IPS-15b (cell line): ENCODE measurements at regions not wholly inside any gene's neighbourhood (a gene's known extent, or its start where the extent isn't known, plus 50 kb on each side); places are given as distances from the start of the nearest gene placed in this dataset.
"Not testable (repeated sequence)": the region's sequence is repeated elsewhere in the genome, so short reads cannot be mapped to it uniquely, and the experiment has no call there.

ENCODE experiments used
- H3K27me3 ChIP-seq: one replicate; pipeline ENCODE4 v1.6.1; 2013; ENCODE audit warnings: low read length; ENCODE audit not compliant: control insufficient read depth, insufficient read depth
- H3K36me3 ChIP-seq: one replicate; pipeline ENCODE4 v1.6.1; 2013; ENCODE audit warnings: low read length; ENCODE audit not compliant: control insufficient read depth, insufficient read depth
- H3K4me1 ChIP-seq: one replicate; pipeline ENCODE4 v1.6.1; 2013; ENCODE audit warnings: mild to moderate bottlenecking, low read length; ENCODE audit not compliant: control insufficient read depth, insufficient read depth
- H3K4me3 ChIP-seq: one replicate; pipeline ENCODE4 v1.5.1; 2013; ENCODE audit warnings: low read depth, low read length
- H3K9ac ChIP-seq: one replicate; pipeline ENCODE4 v1.6.1; 2013; ENCODE audit warnings: low read depth, mild to moderate bottlenecking, low read length
- H3K9me3 ChIP-seq: one replicate; pipeline ENCODE4 v1.6.1; 2013; ENCODE audit warnings: mild to moderate bottlenecking, low read length; ENCODE audit not compliant: control insufficient read depth, insufficient read depth

DNA sequence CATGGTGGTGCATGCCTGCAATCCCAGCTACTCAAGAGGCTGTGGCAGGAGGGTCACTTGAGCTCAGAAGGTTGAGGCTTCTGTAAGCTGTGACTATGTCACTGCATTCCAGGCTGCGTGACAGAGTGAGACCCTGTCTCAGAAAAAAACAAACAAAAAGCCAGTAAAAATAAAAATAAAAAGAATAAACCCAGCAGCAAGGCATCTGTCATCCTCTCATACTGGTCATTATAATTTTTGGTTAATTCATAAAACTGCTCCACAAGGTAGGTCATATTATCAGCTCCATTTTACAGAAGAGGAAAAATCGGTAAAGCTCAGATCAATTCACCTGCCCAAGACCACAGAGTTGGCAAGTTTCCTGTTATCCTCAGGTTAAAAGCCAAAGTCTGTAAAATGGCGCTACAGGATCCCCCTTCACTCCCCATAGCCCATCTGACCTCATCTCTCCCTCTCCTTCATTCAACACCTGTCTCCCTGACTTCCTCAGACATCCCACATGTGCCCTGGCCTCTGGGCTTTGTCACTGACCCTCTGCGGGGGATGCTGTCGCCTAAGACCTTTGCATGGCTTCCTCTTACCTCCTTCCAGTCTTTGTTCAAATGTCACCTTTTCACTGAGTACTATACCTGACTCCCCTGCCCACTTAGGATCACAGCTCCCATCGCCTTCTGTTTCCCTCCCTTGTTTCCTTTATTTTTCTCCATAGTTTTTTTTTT is 213.2 kb upstream of the ZNF217 start:
- Histone ChIP-seq H3K9ac (no peak overlapping the region), H3K36me3 (no peaks in the 10 kb centered on the region), H3K27me3 (no peaks in the 10 kb centered on the region)

GRCh38 chr20:53805895-53806384 is 212.3 kb upstream of the ZNF217 start:
- Histone ChIP-seq H3K4me3 (no peak overlapping the region), H3K9ac (no peak overlapping the region), H3K36me3 (no peaks in the 10 kb centered on the region), H3K27me3 (no peaks in the 10 kb centered on the region), H3K4me1 (no peaks in the 10 kb centered on the region), H3K9me3 (no peaks in the 10 kb centered on the region)

More for the DNA sequence above, 213.2 kb upstream of the ZNF217 start:
- Histone ChIP-seq H3K4me3 (no peak overlapping the region), H3K4me1 (no peaks in the 10 kb centered on the region), H3K9me3 (no peaks in the 10 kb centered on the region)

GRCh38 chr20:53804920-53805894 is 211.6 kb upstream of the ZNF217 start:
- Histone ChIP-seq H3K9ac (no peak overlapping the region), H3K27me3 (no peaks in the 10 kb centered on the region), H3K4me1 (no peaks in the 10 kb centered on the region), H3K9me3 (no peaks in the 10 kb centered on the region), H3K36me3 (no peaks in the 10 kb centered on the region), H3K4me3 (no peak overlapping the region)

- not testable (repeated sequence) for H3K9ac ChIP-seq, H3K27me3 ChIP-seq, H3K9me3 ChIP-seq, H3K4me3 ChIP-seq, H3K4me1 ChIP-seq, H3K36me3 ChIP-seq
Measured at GRCh38 chr20:53804308-53804707, 210.7 kb upstream of the ZNF217 start.

GRCh38 chr20:53803492-53804155 is 210.0 kb upstream of the ZNF217 start:
- Histone ChIP-seq H3K4me3 (no peak overlapping the region), H3K27me3 (no peaks in the 10 kb centered on the region), H3K9ac (no peak overlapping the region), H3K4me1 (no peaks in the 10 kb centered on the region), H3K9me3 (no peaks in the 10 kb centered on the region), H3K36me3 (no peaks in the 10 kb centered on the region)

GRCh38 chr20:53801609-53802370 is 208.2 kb upstream of the ZNF217 start:
- Histone ChIP-seq H3K4me3 (no peak overlapping the region), H3K36me3 (no peaks in the 10 kb centered on the region), H3K4me1 (no peaks in the 10 kb centered on the region), H3K9me3 (no peaks in the 10 kb centered on the region), H3K9ac (no peak overlapping the region), H3K27me3 (no peaks in the 10 kb centered on the region)

DNA sequence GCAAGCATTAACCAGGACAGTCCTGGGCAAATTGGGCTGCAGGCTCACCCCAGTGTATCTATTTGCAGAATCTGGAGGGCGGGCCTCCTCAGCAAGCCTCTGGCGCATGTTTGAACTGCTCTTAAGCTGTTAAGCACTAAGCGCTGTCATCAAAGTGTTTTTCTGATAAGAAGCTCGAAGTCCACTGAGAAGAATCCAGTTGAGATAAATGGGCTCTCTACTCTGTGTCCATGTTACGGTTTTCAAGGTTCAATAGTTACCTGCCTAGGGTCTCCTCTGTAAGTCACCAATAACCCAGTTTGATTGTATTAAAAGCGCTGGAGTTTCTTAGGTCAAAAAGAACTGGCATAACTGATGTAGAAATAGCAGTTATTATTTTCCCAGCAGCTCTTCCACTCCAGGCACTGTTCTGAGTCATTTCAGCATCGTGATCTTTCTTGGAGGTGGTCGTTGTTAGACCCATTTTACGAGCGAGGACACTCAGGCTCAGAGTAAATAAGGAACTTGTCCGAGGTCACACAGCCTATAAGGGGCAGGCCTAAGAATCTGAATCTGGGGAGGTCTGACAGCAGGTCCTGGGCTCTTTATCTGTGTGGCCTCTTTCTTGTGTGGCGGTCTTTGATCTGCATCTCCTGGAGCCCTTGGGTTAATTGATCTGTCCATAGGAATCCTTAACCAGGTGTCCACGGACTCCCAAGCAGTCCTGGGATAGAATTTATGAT is 207.4 kb upstream of the ZNF217 start:
- H3K9ac ChIP-seq, result no peak overlapping the region
- H3K4me1 ChIP-seq, result no peaks in the 10 kb centered on the region
- H3K36me3 ChIP-seq, result no peaks in the 10 kb centered on the region
- no peak overlapping the region for H3K4me3 ChIP-seq
- H3K27me3 ChIP-seq, result no peaks in the 10 kb centered on the region
- no peaks in the 10 kb centered on the region for H3K9me3 ChIP-seq

DNA sequence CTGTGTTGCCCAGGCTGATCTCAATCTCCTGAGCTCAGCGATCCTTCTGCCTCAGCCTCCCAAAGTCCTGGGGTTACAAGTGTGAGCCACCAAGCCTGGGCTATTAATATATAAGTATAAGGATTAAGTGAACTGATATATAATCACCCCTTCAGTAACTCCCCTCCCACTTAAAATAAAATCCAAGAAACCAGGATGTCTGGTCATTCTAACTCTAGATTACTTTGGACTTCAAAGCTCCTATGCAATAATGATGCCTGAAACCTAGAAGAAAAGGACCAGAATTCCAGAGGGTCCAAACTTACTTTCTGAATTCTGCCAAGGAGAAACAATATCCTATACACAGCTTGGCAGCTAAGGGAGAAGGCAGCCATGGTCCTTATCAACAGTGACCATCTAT is 206.8 kb upstream of the ZNF217 start:
- Histone ChIP-seq H3K4me3 (no peak overlapping the region), H3K4me1 (no peaks in the 10 kb centered on the region), H3K36me3 (no peaks in the 10 kb centered on the region), H3K9me3 (no peaks in the 10 kb centered on the region), H3K9ac (no peak overlapping the region), H3K27me3 (no peaks in the 10 kb centered on the region)

- H3K27me3 ChIP-seq, result no peaks in the 10 kb centered on the region
- no peaks in the 10 kb centered on the region for H3K4me1 ChIP-seq
- no peak overlapping the region for H3K4me3 ChIP-seq
- no peaks in the 10 kb centered on the region for H3K9me3 ChIP-seq
- no peak overlapping the region for H3K9ac ChIP-seq
- H3K36me3 ChIP-seq, result no peaks in the 10 kb centered on the region
Measured at GRCh38 chr20:53797085-53797484, 203.4 kb upstream of the ZNF217 start.

DNA sequence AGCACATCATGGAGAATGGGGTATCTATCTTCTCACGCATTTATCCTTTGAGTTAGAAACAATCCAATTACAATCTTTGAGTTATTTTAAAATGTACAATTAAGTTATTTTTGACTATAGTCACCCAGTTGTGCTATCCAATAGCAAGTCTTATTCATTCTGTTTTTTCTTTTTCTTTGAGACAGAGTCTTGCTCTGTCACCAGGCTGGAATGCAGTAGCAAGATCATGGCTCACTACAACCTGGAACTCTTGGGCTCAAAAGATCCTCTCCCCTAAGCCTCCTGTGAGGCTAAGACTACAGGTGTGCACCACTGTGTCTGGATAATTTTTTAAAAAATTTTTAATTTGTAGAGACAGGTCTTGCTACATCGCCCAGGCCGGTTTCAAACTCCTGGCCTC is 201.5 kb upstream of the ZNF217 start:
- no peaks in the 10 kb centered on the region for H3K9me3 ChIP-seq
- H3K4me3 ChIP-seq, result no peak overlapping the region
- no peaks in the 10 kb centered on the region for H3K27me3 ChIP-seq
- no peak overlapping the region for H3K9ac ChIP-seq
- H3K36me3 ChIP-seq, result no peaks in the 10 kb centered on the region
- H3K4me1 ChIP-seq, result peaks cover 5% of the 10 kb centered on the region
